Tibial nerve (tissue), 4 donors: ENCODE measurements at regions not wholly inside any gene's neighbourhood (a gene's known extent, or its start where the extent isn't known, plus 50 kb on each side); places are given as distances from the start of the nearest gene placed in this dataset.
A peak's percentile ranks its signal among the peaks of the same experiment; 100 is the strongest.
"Not testable (repeated sequence)": the region's sequence is repeated elsewhere in the genome, so short reads cannot be mapped to it uniquely, and the experiment has no call there.

Experiments used
- DNase-seq, 2 donors: peaks; one replicate each; pipeline ENCODE4 v3.0.0-alpha.2; 2019; ENCODE audit warnings: low spot score in 2 of 2
- H3K27ac ChIP-seq, 4 donors: fragments of 200-600 bp; sonication (generic) in 3 of 4; one replicate each; pipeline ENCODE4 v1.5.1; 2017 to 2019; ENCODE audit warnings: mild to moderate bottlenecking in 1 of 4
- H3K27me3 ChIP-seq, 2 donors: fragments of 200-600 bp; sonication (generic) in 1 of 2; one replicate each; pipeline versions ENCODE4 v1.5.1 to v1.6.0; 2017 to 2019
- H3K36me3 ChIP-seq, 3 donors: fragments of 200-600 bp; sonication (generic); one replicate each; pipeline ENCODE4 v1.5.1; 2018 to 2019
- H3K4me1 ChIP-seq, 4 donors: fragments of 200-600 bp; sonication (generic) in 3 of 4; one replicate each; pipeline ENCODE4 v1.5.1; 2017 to 2019
- H3K4me3 ChIP-seq, 4 donors: fragments of 200-600 bp; sonication (generic) in 3 of 4; one replicate each; pipeline ENCODE4 v1.5.1; 2017 to 2019; ENCODE audit warnings: mild to moderate bottlenecking in 1 of 4, moderate library complexity in 1 of 4
- H3K9me3 ChIP-seq, 4 donors: fragments of 200-600 bp; sonication (generic) in 3 of 4; one replicate each; pipeline ENCODE4 v1.5.1; 2017 to 2019
- EP300 ChIP-seq, 2 donors: sonication (generic); formaldehyde crosslinking; IDR thresholded peaks; one replicate each; pipeline ENCODE4 v1.6.1; 2017; ENCODE audit warnings: antibody characterized with exemption in 2 of 2, mild to moderate bottlenecking in 1 of 2
- POLR2A ChIP-seq, 2 donors: fragments of 450-650 bp; IDR thresholded peaks; one replicate each; pipeline ENCODE4 v1.6.1; 2017; ENCODE audit warnings: antibody characterized with exemption in 2 of 2, mild to moderate bottlenecking in 2 of 2, moderate library complexity in 2 of 2
- WGBS, 2 donors: methylation state at CpG; one replicate each; pipeline ENCODE4 v1.1.5; 2018; 5-methylcytosine and 5-hydroxymethylcytosine counted together
- TF ChIP-seq, protein P1 (sequence below), 5 experiments: fragments of 200-600 bp in 3 of 5; fragments of 450-650 bp in 2 of 5; sonication (generic) in 3 of 5; IDR thresholded peaks; one replicate each; pipeline ENCODE4 v1.5.1; 2016 to 2019; ENCODE audit warnings: antibody characterized with exemption in 5 of 5, mild to moderate bottlenecking in 3 of 5, moderate library complexity in 2 of 5

DNA sequence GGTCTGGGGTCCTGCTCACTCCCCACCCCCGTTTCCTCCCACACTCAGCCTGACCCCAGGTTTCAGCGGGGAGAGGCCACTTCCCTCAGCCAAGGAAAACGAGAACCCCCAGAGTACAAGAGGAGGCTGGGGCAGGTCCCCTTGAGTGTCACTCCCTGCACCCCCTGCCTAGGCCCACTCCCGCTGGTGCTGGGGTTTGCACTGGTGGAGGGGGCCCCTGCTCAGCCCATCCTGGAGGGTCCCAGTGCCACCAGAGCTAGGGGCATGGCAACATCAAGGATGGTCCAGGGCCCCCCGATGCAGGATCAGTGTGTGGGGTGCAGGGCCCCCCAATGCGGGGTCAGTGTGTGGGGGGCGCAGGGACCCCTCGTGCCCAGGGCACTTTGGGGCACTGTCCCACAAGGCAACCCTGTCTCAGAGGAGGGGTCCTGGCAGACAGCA lies 70.5 kb upstream of the KCTD7 start:
- H3K27me3 ChIP-seq = no peaks in the 10 kb centered on the region
- DNase-seq = no peak
- no peaks in the 10 kb centered on the region for H3K9me3 ChIP-seq
- H3K4me3 ChIP-seq = no peak overlapping the region
- peaks cover 0 to 30% (median 3%) of the 10 kb centered on the region in 4 donors for H3K4me1 ChIP-seq
- 51 to 75% methylated on average over 2 to 5 of the region's 8 CpGs for WGBS, 2 donors
- TF ChIP-seq EP300 (IDR thresholded peaks at IDR 0.05) = no peak
- TF ChIP-seq POLR2A (IDR thresholded peaks at IDR 0.05) = no peak
- TF ChIP-seq, protein P1, sequence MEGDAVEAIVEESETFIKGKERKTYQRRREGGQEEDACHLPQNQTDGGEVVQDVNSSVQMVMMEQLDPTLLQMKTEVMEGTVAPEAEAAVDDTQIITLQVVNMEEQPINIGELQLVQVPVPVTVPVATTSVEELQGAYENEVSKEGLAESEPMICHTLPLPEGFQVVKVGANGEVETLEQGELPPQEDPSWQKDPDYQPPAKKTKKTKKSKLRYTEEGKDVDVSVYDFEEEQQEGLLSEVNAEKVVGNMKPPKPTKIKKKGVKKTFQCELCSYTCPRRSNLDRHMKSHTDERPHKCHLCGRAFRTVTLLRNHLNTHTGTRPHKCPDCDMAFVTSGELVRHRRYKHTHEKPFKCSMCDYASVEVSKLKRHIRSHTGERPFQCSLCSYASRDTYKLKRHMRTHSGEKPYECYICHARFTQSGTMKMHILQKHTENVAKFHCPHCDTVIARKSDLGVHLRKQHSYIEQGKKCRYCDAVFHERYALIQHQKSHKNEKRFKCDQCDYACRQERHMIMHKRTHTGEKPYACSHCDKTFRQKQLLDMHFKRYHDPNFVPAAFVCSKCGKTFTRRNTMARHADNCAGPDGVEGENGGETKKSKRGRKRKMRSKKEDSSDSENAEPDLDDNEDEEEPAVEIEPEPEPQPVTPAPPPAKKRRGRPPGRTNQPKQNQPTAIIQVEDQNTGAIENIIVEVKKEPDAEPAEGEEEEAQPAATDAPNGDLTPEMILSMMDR (IDR thresholded peaks at IDR 0.05) = no peak
- peaks cover 0 to 80% (median 0%) of the 10 kb centered on the region in 3 donors for H3K36me3 ChIP-seq
- H3K27ac ChIP-seq = peak overlapping the region in 1 of 4 donors; percentile 46

DNA sequence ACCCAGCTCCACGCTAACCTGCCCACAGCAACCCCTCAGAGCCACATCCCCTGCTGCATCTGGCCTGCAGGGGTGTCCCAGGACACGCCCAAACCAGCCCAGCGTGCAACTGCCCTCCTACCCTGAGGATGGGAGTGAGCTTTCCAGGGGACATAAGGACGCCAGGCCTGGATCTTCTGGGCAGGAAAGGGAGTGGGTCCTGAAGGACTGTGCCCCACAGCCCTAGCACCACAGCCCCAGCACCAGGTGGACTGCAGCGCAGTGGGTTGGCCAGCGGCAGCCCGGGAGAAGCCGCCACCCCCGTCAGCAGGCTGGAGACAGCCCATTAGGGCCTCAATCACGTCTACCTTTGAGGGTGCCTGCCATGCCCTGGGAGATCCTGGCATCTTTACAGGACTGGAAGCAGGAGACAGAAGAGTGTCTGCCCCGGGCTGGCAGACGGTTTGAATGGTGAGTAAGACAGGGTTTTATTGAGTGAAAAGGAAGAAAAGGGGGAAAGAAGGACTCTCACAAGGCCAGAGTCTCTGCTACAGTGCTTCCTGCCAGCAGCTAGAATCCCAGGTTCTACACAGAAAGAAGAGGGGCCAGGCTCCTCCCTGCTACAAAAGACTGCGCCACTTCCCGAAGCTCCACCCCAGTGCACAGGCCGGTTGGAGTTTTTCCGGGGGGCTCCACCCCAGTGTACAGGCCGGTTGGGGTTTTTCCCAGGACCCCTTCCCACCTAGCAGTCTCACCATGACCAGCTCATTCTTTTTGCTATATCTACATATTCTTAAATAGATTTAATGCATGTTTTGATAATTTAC lies 69.8 kb upstream of the KCTD7 start:
- Histone ChIP-seq H3K36me3 (peaks cover 0 to 74% (median 0%) of the 10 kb centered on the region in 3 donors), H3K27me3 (no peaks in the 10 kb centered on the region), H3K27ac (peak overlapping the region in 1 of 4 donors; percentile 14), H3K4me1 (peaks cover 0 to 30% (median 3%) of the 10 kb centered on the region in 4 donors), H3K9me3 (no peaks in the 10 kb centered on the region), H3K4me3 (no peak overlapping the region)
- no peak for DNase-seq
- no peak for TF ChIP-seq POLR2A (IDR thresholded peaks at IDR 0.05)
- TF ChIP-seq, protein P1 (IDR thresholded peaks at IDR 0.05) = no peak
- TF ChIP-seq EP300 (IDR thresholded peaks at IDR 0.05) = no peak
- WGBS, 2 donors = 64 to 76% methylated on average over 14 to 16 of the region's 17 CpGs

DNA sequence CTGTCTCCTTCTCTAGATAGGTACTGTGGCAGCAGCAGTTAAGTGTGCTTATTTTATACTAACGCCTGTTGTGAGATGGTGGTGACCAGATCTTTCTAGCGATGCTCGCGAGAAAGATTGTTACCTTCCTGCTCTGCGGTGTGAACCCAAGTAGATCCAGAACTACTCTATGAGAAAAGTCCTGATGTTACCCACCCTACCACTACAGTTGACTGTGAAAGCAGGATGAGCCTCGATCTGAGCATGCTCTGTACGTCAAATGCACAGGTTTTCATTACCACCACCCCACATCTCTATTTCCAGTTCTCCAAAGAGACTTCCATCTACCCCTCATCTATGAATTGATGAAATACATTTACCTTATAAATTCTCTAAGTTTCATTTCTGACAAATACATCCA lies 64.6 kb upstream of the KCTD7 start:
- 94 to 95% methylated on average over 7 of the region's 7 CpGs for WGBS, 2 donors
- H3K9me3 ChIP-seq = no peaks in the 10 kb centered on the region

DNA sequence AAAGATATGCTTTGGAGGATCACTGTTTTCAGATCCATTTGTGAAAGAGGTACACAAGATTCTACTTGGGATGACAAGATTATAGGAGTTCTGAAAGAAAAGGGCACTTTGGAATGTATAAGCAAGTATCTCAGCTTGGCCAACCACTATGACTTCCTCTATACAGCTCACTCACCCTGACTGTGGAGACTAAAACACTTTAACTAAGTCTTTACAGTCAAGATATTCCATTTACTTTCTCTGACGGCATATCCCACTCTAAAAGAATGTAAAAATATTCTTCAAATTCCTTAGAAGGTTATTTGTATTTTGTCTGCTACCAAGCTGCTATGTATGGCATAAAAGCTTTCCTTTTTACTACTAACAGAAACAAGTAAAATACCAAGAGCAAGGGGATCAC lies 58.5 kb upstream of the KCTD7 start:
- not testable (repeated sequence) for H3K4me1 ChIP-seq, DNase-seq, H3K9me3 ChIP-seq, H3K27me3 ChIP-seq, H3K27ac ChIP-seq, H3K4me3 ChIP-seq
- peaks cover 0 to 63% (median 3%) of the 10 kb centered on the region in 3 donors for H3K36me3 ChIP-seq
- 38 to 44% methylated on average over 1 of the region's 1 CpG for WGBS, 2 donors

More for the DNA sequence above, 64.6 kb upstream of the KCTD7 start:
- DNase-seq = no peak
- H3K27ac ChIP-seq = no peak overlapping the region
- no peak overlapping the region for H3K4me3 ChIP-seq
- H3K27me3 ChIP-seq = no peaks in the 10 kb centered on the region
- TF ChIP-seq, protein P1 (IDR thresholded peaks at IDR 0.05) = no peak
- TF ChIP-seq POLR2A (IDR thresholded peaks at IDR 0.05) = no peak
- TF ChIP-seq EP300 (IDR thresholded peaks at IDR 0.05) = no peak
- H3K4me1 ChIP-seq = peaks cover 0 to 9% (median 0%) of the 10 kb centered on the region in 4 donors
- peaks cover 0 to 57% (median 0%) of the 10 kb centered on the region in 3 donors for H3K36me3 ChIP-seq

DNA sequence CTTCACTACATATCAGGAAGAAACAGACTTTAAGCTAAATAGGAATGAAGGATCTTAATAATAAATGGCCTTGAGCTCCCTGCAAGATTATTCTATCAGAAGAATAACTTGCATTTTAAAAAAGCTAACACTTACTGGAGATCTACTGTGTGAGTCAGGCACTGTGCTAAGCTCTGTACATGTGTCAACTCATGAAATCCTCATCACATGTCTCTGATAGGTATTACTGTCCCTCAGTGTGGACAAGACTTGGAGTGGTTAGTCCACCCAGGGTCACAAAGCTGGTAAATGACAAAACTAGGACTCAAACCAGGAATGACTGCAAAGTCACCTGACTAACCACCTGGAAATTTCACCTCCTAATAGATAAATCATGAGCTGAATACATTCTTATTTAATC lies 57.1 kb upstream of the KCTD7 start:
- no peak for DNase-seq
- no peak overlapping the region for H3K4me3 ChIP-seq
- no peaks in the 10 kb centered on the region for H3K9me3 ChIP-seq
- TF ChIP-seq POLR2A (IDR thresholded peaks at IDR 0.05) (no peak), EP300 (IDR thresholded peaks at IDR 0.05) (no peak)
- TF ChIP-seq, protein P1 (IDR thresholded peaks at IDR 0.05) = no peak
- peaks cover 0 to 59% (median 3%) of the 10 kb centered on the region in 3 donors for H3K36me3 ChIP-seq
- no peaks in the 10 kb centered on the region for H3K27me3 ChIP-seq
- H3K27ac ChIP-seq = no peak overlapping the region
- H3K4me1 ChIP-seq = peaks cover 0 to 8% (median 0%) of the 10 kb centered on the region in 4 donors

DNA sequence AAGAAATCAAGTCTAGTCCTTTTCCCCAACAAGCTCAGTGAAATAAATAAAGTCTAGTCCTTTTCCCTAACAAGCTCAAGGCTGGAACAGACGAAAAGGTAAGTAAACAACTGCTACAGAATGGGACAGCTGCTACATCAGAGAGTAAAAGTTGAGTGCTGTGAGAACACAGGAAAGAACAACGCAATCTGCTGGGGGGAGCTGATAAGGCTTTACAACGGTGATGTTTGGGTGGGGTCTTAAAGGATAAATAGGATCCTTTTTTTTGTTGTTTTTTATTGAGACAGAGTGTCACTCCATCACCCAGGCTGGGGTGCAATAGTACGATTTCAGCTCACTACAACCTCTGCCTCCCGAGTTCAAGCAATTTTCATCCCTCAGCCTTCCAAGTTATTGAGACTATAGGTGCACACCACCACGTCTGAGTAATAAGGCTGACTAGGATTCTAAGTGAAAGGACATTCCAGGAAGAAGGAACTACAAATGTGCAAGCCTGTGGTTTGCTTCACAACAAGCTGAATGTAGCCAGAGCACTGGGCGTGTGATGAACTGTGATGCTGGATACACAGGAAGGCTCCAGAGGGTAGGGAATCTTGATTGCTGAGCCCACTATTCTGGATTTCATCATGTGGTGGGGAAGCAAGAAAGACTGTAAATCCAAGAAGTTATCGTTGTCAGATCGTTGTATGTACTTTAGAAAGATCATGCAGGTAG lies 54.7 kb upstream of the KCTD7 start:
- Histone ChIP-seq H3K4me1 (peaks cover 0 to 14% (median 0%) of the 10 kb centered on the region in 4 donors), H3K36me3 (peaks cover 0 to 50% (median 3%) of the 10 kb centered on the region in 3 donors)
- H3K9me3 ChIP-seq, DNase-seq, H3K27ac ChIP-seq, H3K4me3 ChIP-seq, H3K27me3 ChIP-seq: not testable (repeated sequence)
- 87% methylated on average over 9 of the region's 9 CpGs for WGBS, 2 donors

DNA sequence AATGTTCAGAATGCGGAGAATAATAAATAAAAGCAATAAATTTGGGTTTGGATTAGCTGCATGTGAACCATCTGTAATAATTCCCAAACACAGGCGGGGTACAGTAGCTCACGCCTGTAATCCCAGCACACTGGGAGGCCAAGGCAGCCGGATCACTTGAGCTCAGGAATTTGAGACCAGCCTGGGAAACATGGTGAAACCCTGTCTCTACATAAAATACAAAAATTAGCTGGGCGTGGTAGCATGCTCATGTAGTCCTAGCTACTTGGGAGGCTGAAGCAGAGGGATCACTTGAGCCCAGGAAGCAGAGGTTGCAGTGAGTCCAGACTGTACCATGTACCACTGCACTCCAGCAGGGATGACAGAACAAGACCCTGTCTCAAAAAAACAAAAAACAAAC lies 53.9 kb upstream of the KCTD7 start:
- 69 to 87% methylated on average over 5 of the region's 5 CpGs for WGBS, 2 donors

More for the DNA sequence above, 53.9 kb upstream of the KCTD7 start:
- H3K4me3 ChIP-seq, H3K27me3 ChIP-seq, H3K9me3 ChIP-seq, DNase-seq, H3K27ac ChIP-seq: not testable (repeated sequence)
- Histone ChIP-seq H3K36me3 (peaks cover 0 to 45% (median 3%) of the 10 kb centered on the region in 3 donors), H3K4me1 (peaks cover 0 to 14% (median 0%) of the 10 kb centered on the region in 4 donors)
